ENCODE measurements at regions not wholly inside any gene's neighbourhood (a gene's known extent, or its start where the extent isn't known, plus 50 kb on each side); places are given as distances from the start of the nearest gene placed in this dataset.

DNA sequence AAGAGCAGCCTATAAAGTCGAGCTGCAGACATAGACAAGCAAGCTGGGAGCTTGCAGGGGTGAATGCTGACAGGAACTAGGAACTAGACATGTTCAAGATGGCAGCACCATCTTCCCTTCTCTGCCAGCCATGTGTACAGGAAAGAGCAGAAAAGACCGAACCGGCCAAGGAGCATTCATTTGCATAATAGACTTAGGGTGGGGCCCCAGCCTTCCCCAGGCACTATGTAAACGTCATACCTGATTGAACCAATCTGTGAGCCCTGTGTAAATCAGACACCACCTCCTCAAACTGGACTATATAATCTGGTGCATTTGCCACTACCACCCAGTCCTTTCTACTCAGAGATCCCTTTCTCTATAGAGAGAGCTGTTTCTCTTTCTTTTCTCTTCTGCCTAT is 106.9 kb upstream of the FAM3C start:
- no peak for TF ChIP-seq POLR2AphosphoS5 (IDR thresholded peaks at IDR 0.05; ENCODE audit: low read depth)
- TF ChIP-seq, protein P1, sequence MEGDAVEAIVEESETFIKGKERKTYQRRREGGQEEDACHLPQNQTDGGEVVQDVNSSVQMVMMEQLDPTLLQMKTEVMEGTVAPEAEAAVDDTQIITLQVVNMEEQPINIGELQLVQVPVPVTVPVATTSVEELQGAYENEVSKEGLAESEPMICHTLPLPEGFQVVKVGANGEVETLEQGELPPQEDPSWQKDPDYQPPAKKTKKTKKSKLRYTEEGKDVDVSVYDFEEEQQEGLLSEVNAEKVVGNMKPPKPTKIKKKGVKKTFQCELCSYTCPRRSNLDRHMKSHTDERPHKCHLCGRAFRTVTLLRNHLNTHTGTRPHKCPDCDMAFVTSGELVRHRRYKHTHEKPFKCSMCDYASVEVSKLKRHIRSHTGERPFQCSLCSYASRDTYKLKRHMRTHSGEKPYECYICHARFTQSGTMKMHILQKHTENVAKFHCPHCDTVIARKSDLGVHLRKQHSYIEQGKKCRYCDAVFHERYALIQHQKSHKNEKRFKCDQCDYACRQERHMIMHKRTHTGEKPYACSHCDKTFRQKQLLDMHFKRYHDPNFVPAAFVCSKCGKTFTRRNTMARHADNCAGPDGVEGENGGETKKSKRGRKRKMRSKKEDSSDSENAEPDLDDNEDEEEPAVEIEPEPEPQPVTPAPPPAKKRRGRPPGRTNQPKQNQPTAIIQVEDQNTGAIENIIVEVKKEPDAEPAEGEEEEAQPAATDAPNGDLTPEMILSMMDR (IDR thresholded peaks at IDR 0.05; ENCODE audit: insufficient read depth, low read length): no peak
